Smooth muscle cell (in vitro differentiated cells): ENCODE measurements at regions not wholly inside any gene's neighbourhood (a gene's known extent, or its start where the extent isn't known, plus 50 kb on each side); places are given as distances from the start of the nearest gene placed in this dataset.

Experiments
- DNase-seq: peaks from one replicate; lab custom pipeline; 2025; ENCODE audit not compliant: unreplicated experiment; lab: John Stamatoyannopoulos, UW
- H2AFZ ChIP-seq: fragments of 200-600 bp; sonication (generic); 2 replicates; pipeline ENCODE4 v1.6.0; 2016; ENCODE audit warnings: antibody characterized with exemption, low read depth, mild to moderate bottlenecking
- H3F3A ChIP-seq: fragments of 200-600 bp; sonication (generic); 2 replicates; pipeline ENCODE4 v1.6.0; 2017; ENCODE audit warnings: antibody characterized with exemption, low read depth
- H3K27ac ChIP-seq: fragments of 200-600 bp; sonication (generic); 2 replicates; pipeline ENCODE4 v1.5.1; 2016; ENCODE audit warnings: low read depth, mild to moderate bottlenecking
- H3K27me3 ChIP-seq: fragments of 200-600 bp; sonication (generic); 2 replicates; pipeline ENCODE4 v1.6.1; 2016; ENCODE audit warnings: low read depth, mild to moderate bottlenecking
- H3K36me3 ChIP-seq: fragments of 200-600 bp; sonication (generic); 2 replicates; pipeline ENCODE4 v1.5.1; 2016; ENCODE audit warnings: low read depth
- H3K4me1 ChIP-seq: fragments of 200-600 bp; sonication (generic); 2 replicates; pipeline ENCODE4 v1.5.1; 2016; ENCODE audit warnings: low read depth
- H3K4me2 ChIP-seq: fragments of 200-600 bp; sonication (generic); 2 replicates; pipeline ENCODE4 v1.6.0; 2016; ENCODE audit warnings: mild to moderate bottlenecking
- H3K4me3 ChIP-seq: fragments of 200-600 bp; sonication (generic); 2 replicates; pipeline ENCODE4 v1.5.1; 2016; ENCODE audit warnings: mild to moderate bottlenecking
- H3K79me2 ChIP-seq: fragments of 200-600 bp; sonication (generic); 2 replicates; pipeline ENCODE4 v1.6.0; 2016; ENCODE audit warnings: low read depth, mild to moderate bottlenecking
- H3K9ac ChIP-seq: fragments of 200-600 bp; sonication (generic); 2 replicates; pipeline ENCODE4 v1.6.0; 2016; ENCODE audit warnings: low read depth
- H3K9me3 ChIP-seq: fragments of 200-600 bp; sonication (generic); replicated peaks from 2 replicates; pipeline ENCODE4 v1.5.1; 2016; ENCODE audit warnings: low read depth
- H4K20me1 ChIP-seq: fragments of 200-600 bp; sonication (generic); 2 replicates; pipeline ENCODE4 v1.6.0; 2016; ENCODE audit warnings: low read depth
- CTCF ChIP-seq: fragments of 200-600 bp; sonication (generic); IDR thresholded peaks from 2 replicates; pipeline ENCODE4 v1.5.1; 2017; ENCODE audit warnings: borderline replicate concordance, mild to moderate bottlenecking, antibody characterized with exemption; ENCODE audit not compliant: insufficient read depth, poor library complexity, severe bottlenecking
- WGBS: methylation state at CpG from one replicate; pipeline ENCODE4 v1.1.7; 2016; ENCODE audit warnings: low lambda C conversion rate; 5-methylcytosine and 5-hydroxymethylcytosine counted together

- no peaks in the 10 kb centered on the region for H3K79me2 ChIP-seq
- no peak overlapping the region for H3K4me3 ChIP-seq
- no peaks in the 10 kb centered on the region for H4K20me1 ChIP-seq
- WGBS = 73% methylated on average over 2 of the region's 2 CpGs
- no peak overlapping the region for H3K9ac ChIP-seq
- H3K4me1 ChIP-seq = no peaks in the 10 kb centered on the region
- no peaks in the 10 kb centered on the region for H3K36me3 ChIP-seq
- H2AFZ ChIP-seq = no peak overlapping the region
- H3K4me2 ChIP-seq = no peak overlapping the region
- H3K27me3 ChIP-seq = no peaks in the 10 kb centered on the region
- no peak for TF ChIP-seq CTCF
- DNase-seq = no peak
- H3K27ac ChIP-seq = no peak overlapping the region
- no peaks in the 10 kb centered on the region for H3K9me3 ChIP-seq
- no peaks in the 10 kb centered on the region for H3F3A ChIP-seq
Observed at GRCh38 chr13:108360139-108360538, 90.6 kb downstream of the TNFSF13B start.

- no peaks in the 10 kb centered on the region for H3F3A ChIP-seq
- no peak overlapping the region for H3K4me2 ChIP-seq
- no peaks in the 10 kb centered on the region for H3K79me2 ChIP-seq
- no peaks in the 10 kb centered on the region for H3K9me3 ChIP-seq
- H4K20me1 ChIP-seq = no peaks in the 10 kb centered on the region
- no peaks in the 10 kb centered on the region for H3K27me3 ChIP-seq
- no peak overlapping the region for H3K27ac ChIP-seq
- no peak for TF ChIP-seq CTCF
- no peaks in the 10 kb centered on the region for H3K4me1 ChIP-seq
- WGBS = 81% methylated on average over 9 of the region's 9 CpGs
- no peak for DNase-seq
- H2AFZ ChIP-seq = no peak overlapping the region
- H3K9ac ChIP-seq = no peak overlapping the region
- no peaks in the 10 kb centered on the region for H3K36me3 ChIP-seq
- H3K4me3 ChIP-seq = no peak overlapping the region
Observed at GRCh38 chr13:108361769-108362168, 92.3 kb downstream of the TNFSF13B start.

GRCh38 chr13:108363666-108364065, 94.1 kb downstream of the TNFSF13B start:
- DNase-seq = no peak
- no peaks in the 10 kb centered on the region for H4K20me1 ChIP-seq
- no peak overlapping the region for H3K4me2 ChIP-seq
- no peak overlapping the region for H3K4me3 ChIP-seq
- no peaks in the 10 kb centered on the region for H3K79me2 ChIP-seq
- H3K9me3 ChIP-seq = no peaks in the 10 kb centered on the region
- H3F3A ChIP-seq = no peaks in the 10 kb centered on the region
- H2AFZ ChIP-seq = no peak overlapping the region
- 86% methylated on average over 5 of the region's 5 CpGs for WGBS
- H3K36me3 ChIP-seq = no peaks in the 10 kb centered on the region
- no peak for TF ChIP-seq CTCF
- H3K9ac ChIP-seq = no peak overlapping the region
- no peaks in the 10 kb centered on the region for H3K27me3 ChIP-seq
- no peaks in the 10 kb centered on the region for H3K4me1 ChIP-seq
- no peak overlapping the region for H3K27ac ChIP-seq

- Histone ChIP-seq H3K9me3 (no peaks in the 10 kb centered on the region), H3K9ac (no peak overlapping the region), H3K4me3 (no peak overlapping the region), H3F3A (no peaks in the 10 kb centered on the region), H3K27me3 (no peaks in the 10 kb centered on the region), H4K20me1 (no peaks in the 10 kb centered on the region), H3K4me2 (no peak overlapping the region), H2AFZ (no peak overlapping the region), H3K79me2 (no peaks in the 10 kb centered on the region), H3K36me3 (no peaks in the 10 kb centered on the region), H3K27ac (no peak overlapping the region), H3K4me1 (no peaks in the 10 kb centered on the region)
- 75% methylated on average over 4 of the region's 4 CpGs for WGBS
- no peak for DNase-seq
- no peak for TF ChIP-seq CTCF
Observed at GRCh38 chr13:108365255-108365654, 95.7 kb downstream of the TNFSF13B start.
